H1 (cell line): ENCODE measurements at regions not wholly inside any gene's neighbourhood (a gene's known extent, or its start where the extent isn't known, plus 50 kb on each side); places are given as distances from the start of the nearest gene placed in this dataset.

ENCODE experiments used
- CTCF ChIA-PET: fragments of 300-600 bp; sonication (Branson Sonifier 250); formaldehyde crosslinking; loops from one replicate; lab custom pipeline; 2021; ENCODE audit not compliant: partially characterized antibody; lab: Charles Lee
- POLR2A ChIA-PET: fragments of 300-600 bp; sonication (Branson Sonifier 250); formaldehyde crosslinking; loops from one replicate; lab custom pipeline; 2021; ENCODE audit warnings: inconsistent platforms; ENCODE audit not compliant: partially characterized antibody; lab: Charles Lee
- DNase-seq, 2 experiments: peaks; one replicate each; pipeline versions ENCODE4 v3.0.0 to v3.0.0-alpha.2; 2010 to 2022; ENCODE audit warnings: low spot score in 2 of 2, low read depth in 1 of 2, mixed read lengths in 1 of 2
- FAIRE-seq: peaks from 2 replicates; lab custom pipeline; 2011; peaks lifted over from hg19 to GRCh38; lab: Jason Lieb, UNC
- H2AFZ ChIP-seq: 2 replicates; pipeline ENCODE4 v1.8.1; 2012; ENCODE audit warnings: low read length, inconsistent platforms
- H2AK5ac ChIP-seq: 2 replicates; pipeline ENCODE4 v1.6.1; 2013; ENCODE audit warnings: low read depth, low read length
- H2BK120ac ChIP-seq: replicated peaks from 2 replicates; pipeline ENCODE3; 2013; ENCODE audit warnings: low read depth, low read length, inconsistent platforms
- H2BK12ac ChIP-seq: 2 replicates; pipeline ENCODE4 v1.6.1; 2013; ENCODE audit warnings: low read depth, low read length
- H2BK15ac ChIP-seq: 2 replicates; pipeline ENCODE4 v1.6.1; 2013; ENCODE audit warnings: low read length
- H2BK20ac ChIP-seq: 2 replicates; pipeline ENCODE4 v1.6.1; 2013; ENCODE audit warnings: low read length
- H2BK5ac ChIP-seq: 2 replicates; pipeline ENCODE4 v1.6.1; 2013; ENCODE audit warnings: low read depth, low read length
- H3K14ac ChIP-seq: 2 replicates; pipeline ENCODE4 v1.6.1; 2013; ENCODE audit warnings: inconsistent platforms; ENCODE audit not compliant: insufficient read length
- H3K18ac ChIP-seq: 2 replicates; pipeline ENCODE4 v1.6.1; 2013; ENCODE audit warnings: low read length; ENCODE audit errors: extremely low read depth
- H3K23ac ChIP-seq: 2 replicates; pipeline ENCODE4 v1.6.1; 2013; ENCODE audit warnings: inconsistent platforms; ENCODE audit not compliant: insufficient read length
- H3K23me2 ChIP-seq: 2 replicates; pipeline ENCODE4 v1.6.1; 2013; ENCODE audit warnings: low read depth, low read length
- H3K27ac ChIP-seq: 2 replicates; pipeline ENCODE4 v1.6.1; 2011; ENCODE audit warnings: low read depth, low read length, inconsistent platforms
- H3K27me3 ChIP-seq, 4 experiments: replicated peaks in 1 of 4; 1 replicate in 1 of 4; 2 replicates in 3 of 4; pipeline versions ENCODE4 v1.6.1 to v1.8.1; 2011 to 2013; ENCODE audit warnings: low read length in 3 of 4, mild to moderate bottlenecking in 3 of 4, inconsistent platforms in 2 of 4, mixed read lengths in 2 of 4, moderate library complexity in 1 of 4; ENCODE audit not compliant: control insufficient read depth in 3 of 4, insufficient read depth in 3 of 4; ENCODE audit errors: extremely low read depth in 1 of 4
- H3K36me3 ChIP-seq, 4 experiments: 2 replicates each; pipeline versions ENCODE4 v1.6.1 to v1.8.1; 2011 to 2013; ENCODE audit warnings: mild to moderate bottlenecking in 4 of 4, low read length in 3 of 4, moderate library complexity in 2 of 4, control low read depth in 1 of 4, inconsistent platforms in 1 of 4; ENCODE audit not compliant: insufficient read depth in 4 of 4, control insufficient read depth in 2 of 4
- H3K4ac ChIP-seq: replicated peaks from 2 replicates; pipeline ENCODE3; 2013; ENCODE audit warnings: low read length, low read depth, mixed read lengths, inconsistent platforms; ENCODE audit not compliant: insufficient read length
- H3K4me1 ChIP-seq, 4 experiments: replicated peaks in 1 of 4; 1 replicate in 1 of 4; 2 replicates in 3 of 4; pipeline versions ENCODE4 v1.6.1 to v1.8.1; 2011 to 2013; ENCODE audit warnings: low read length in 3 of 4, inconsistent platforms in 2 of 4, mixed read lengths in 1 of 4; ENCODE audit not compliant: insufficient read depth in 4 of 4, control insufficient read depth in 3 of 4
- H3K4me2 ChIP-seq, 2 experiments: 2 replicates each; pipeline versions ENCODE4 v1.6.1 to v1.8.1; 2011 to 2013; ENCODE audit warnings: low read depth in 2 of 2, low read length in 2 of 2, control low read depth in 1 of 2, inconsistent platforms in 1 of 2, mild to moderate bottlenecking in 1 of 2; ENCODE audit not compliant: insufficient read depth in 1 of 2
- H3K4me3 ChIP-seq, 4 experiments: fragments of 200-600, 300-600 bp in 1 of 4; sonication (generic), shearing (Covaris generic), sonication (Bioruptor Twin) in 1 of 4; 2 replicates each; pipeline versions ENCODE4 v1.5.1 to v1.8.1; 2011 to 2016; ENCODE audit warnings: low read length in 4 of 4, low read depth in 3 of 4, control low read depth in 2 of 4, inconsistent platforms in 2 of 4, mild to moderate bottlenecking in 2 of 4, mixed read lengths in 1 of 4, moderate library complexity in 1 of 4; ENCODE audit not compliant: insufficient read depth in 2 of 4; ENCODE audit errors: extremely low read depth in 1 of 4
- H3K56ac ChIP-seq: replicated peaks from 2 replicates; pipeline ENCODE3; 2013; ENCODE audit warnings: low read depth, mild to moderate bottlenecking, mixed read lengths, low read length, inconsistent platforms; ENCODE audit not compliant: insufficient read length
- H3K79me1 ChIP-seq: 2 replicates; pipeline ENCODE4 v1.6.1; 2013; ENCODE audit warnings: low read depth, low read length, control low read depth
- H3K79me2 ChIP-seq, 2 experiments: 2 replicates each; pipeline versions ENCODE4 v1.6.1 to v1.8.1; 2012 to 2013; ENCODE audit warnings: low read length in 2 of 2, mild to moderate bottlenecking in 2 of 2, inconsistent platforms in 1 of 2; ENCODE audit not compliant: insufficient read depth in 2 of 2, control insufficient read depth in 1 of 2
- H3K9ac ChIP-seq, 4 experiments: replicated peaks in 1 of 4; 1 replicate in 1 of 4; 2 replicates in 3 of 4; pipeline versions ENCODE4 v1.6.1 to v1.8.1; 2011 to 2013; ENCODE audit warnings: low read depth in 3 of 4, low read length in 3 of 4, control low read depth in 2 of 4, mild to moderate bottlenecking in 2 of 4, moderate library complexity in 2 of 4, inconsistent platforms in 1 of 4; ENCODE audit errors: extremely low read depth in 1 of 4
- H3K9me3 ChIP-seq, 2 experiments: 2 replicates each; pipeline versions ENCODE4 v1.6.1 to v1.8.1; 2012 to 2013; ENCODE audit warnings: mild to moderate bottlenecking in 2 of 2, moderate library complexity in 2 of 2, control low read depth in 1 of 2, inconsistent platforms in 1 of 2, low read depth in 1 of 2, low read length in 1 of 2, mixed read lengths in 1 of 2; ENCODE audit not compliant: insufficient read depth in 2 of 2
- H4K20me1 ChIP-seq, 2 experiments: replicated peaks in 1 of 2; 2 replicates each; pipeline versions ENCODE3 to v1.8.1; 2011 to 2013; ENCODE audit warnings: inconsistent platforms in 2 of 2, low read length in 2 of 2, mild to moderate bottlenecking in 1 of 2; ENCODE audit not compliant: insufficient read depth in 2 of 2, control insufficient read depth in 1 of 2
- H4K5ac ChIP-seq: 2 replicates; pipeline ENCODE4 v1.6.1; 2013; ENCODE audit warnings: low read length, low read depth, mixed read lengths, inconsistent platforms; ENCODE audit not compliant: insufficient read length
- H4K8ac ChIP-seq: 2 replicates; pipeline ENCODE4 v1.8.0; 2013; ENCODE audit warnings: mild to moderate bottlenecking, moderate library complexity, low read length, inconsistent platforms; ENCODE audit not compliant: insufficient read depth; ENCODE audit errors: extremely low read depth
- H4K91ac ChIP-seq: replicated peaks from 2 replicates; pipeline ENCODE3; 2013; ENCODE audit warnings: low read length, mixed read lengths, inconsistent platforms; ENCODE audit not compliant: insufficient read length
- BACH1 ChIP-seq: IDR thresholded peaks from 2 replicates; pipeline ENCODE4 v1.6.1; 2012; ENCODE audit warnings: low read length, improper control_type of control experiment
- SRF ChIP-seq: IDR thresholded peaks from 2 replicates; pipeline ENCODE4 v1.6.1; 2011; ENCODE audit warnings: mild to moderate bottlenecking, low read depth, low read length, moderate library complexity
- whole genome bisulfite sequencing, 2 experiments: shearing (Covaris generic) in 1 of 2; methylation state at CpG; one replicate each; pipeline versions ENCODE4 v1.1.6 to v1.1.7; 2013 to 2015; ENCODE audit warnings: low lambda C conversion rate in 2 of 2, mixed read lengths in 2 of 2, inconsistent platforms in 1 of 2, low coverage in 1 of 2, missing lambda C conversion rate in 1 of 2; ENCODE audit not compliant: insufficient replicate concordance in 2 of 2, insufficient coverage in 1 of 2, insufficient read length in 1 of 2; ENCODE audit errors: extremely low coverage in 1 of 2, missing lambda C conversion rate in 1 of 2; 5-methylcytosine and 5-hydroxymethylcytosine counted together

DNA sequence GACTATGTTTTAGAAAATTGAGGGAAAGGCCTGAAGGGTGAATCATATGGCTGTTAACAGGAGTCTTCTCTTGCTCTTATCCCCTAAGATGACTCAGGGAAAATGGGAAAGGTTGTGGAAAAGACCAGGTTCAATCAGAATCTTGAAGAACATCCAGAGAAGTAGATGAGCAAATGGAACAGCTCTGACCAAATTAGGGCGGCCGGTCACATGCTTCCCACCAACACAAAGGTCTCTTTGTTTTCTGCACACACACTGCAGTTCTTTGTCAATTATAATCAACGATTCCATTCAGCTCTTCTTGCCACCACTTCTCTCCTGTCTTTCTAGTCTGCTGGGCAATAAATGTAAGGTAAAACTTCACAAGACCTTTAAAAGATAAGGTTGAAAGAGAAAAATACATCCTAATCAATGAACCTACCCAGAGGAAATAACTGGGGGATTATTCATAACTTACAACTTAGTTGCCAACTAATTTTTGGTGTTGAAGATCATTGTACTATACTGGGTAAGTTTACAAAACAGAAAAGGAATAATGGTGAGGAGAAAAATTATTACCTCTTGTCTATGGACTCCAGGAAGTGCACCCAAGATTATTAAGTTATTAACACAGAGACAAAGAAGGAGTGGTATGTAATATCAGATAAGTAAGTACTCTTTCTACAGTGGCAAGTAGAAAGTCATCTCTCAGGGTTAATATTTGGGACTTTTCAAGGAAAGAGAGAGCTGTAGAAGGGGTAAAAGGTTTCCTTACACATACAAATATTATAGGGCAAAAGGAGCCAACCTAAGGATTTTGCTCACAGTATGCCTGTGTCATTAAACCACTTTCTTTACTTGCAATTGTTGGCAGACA lies 441.9 kb upstream of the PIK3R1 start:
- 84% methylated on average over 3 of the region's 3 CpGs; no CpG with 5 or more reads in 1 of the 2 experiments for WGBS, 2 experiments
- FAIRE-seq (no peak), DNase-seq (no peak)
- Histone ChIP-seq H3K4me3 (no peak overlapping the region), H3K4me1 (peaks cover 0 to 13% (median 0%) of the 10 kb centered on the region in 4 experiments; a peak in 3 of 7 replicates), H3K18ac (no peak overlapping the region), H4K5ac (no peak overlapping the region), H3K4me2 (no peak overlapping the region), H3K36me3 (no peaks in the 10 kb centered on the region), H3K79me2 (no peaks in the 10 kb centered on the region), H4K20me1 (no peaks in the 10 kb centered on the region), H2AFZ (peak overlapping the region; percentile 61; the same call in 1 of the 2 replicates), H3K79me1 (no peaks in the 10 kb centered on the region; the same call in 1 of the 2 replicates), H4K91ac (no peak overlapping the region), H2BK5ac (no peak overlapping the region), H3K27ac (no peak overlapping the region), H2AK5ac (no peak overlapping the region), H3K14ac (no peak overlapping the region), H3K4ac (no peak overlapping the region), H3K9ac (no peak overlapping the region), H4K8ac (no peak overlapping the region), H2BK120ac (no peak overlapping the region), H2BK20ac (no peak overlapping the region), H3K23me2 (no peaks in the 10 kb centered on the region), H3K56ac (no peak overlapping the region), H3K23ac (no peak overlapping the region), H3K9me3 (no peaks in the 10 kb centered on the region), H2BK15ac (no peak overlapping the region), H2BK12ac (no peak overlapping the region), H3K27me3 (no peaks in the 10 kb centered on the region; a peak in 1 of 7 replicates)
- peak; percentile 48; the same call in 1 of the 2 replicates for TF ChIP-seq SRF
- TF ChIP-seq BACH1, result no peak
- CTCF ChIA-PET, result no interaction called here
- POLR2A ChIA-PET, result no interaction called here
